ENCODE measurements at regions not wholly inside any gene's neighbourhood (a gene's known extent, or its start where the extent isn't known, plus 50 kb on each side); places are given as distances from the start of the nearest gene placed in this dataset.

GRCh38 chr3:180188512-180189309, 152.0 kb upstream of the PEX5L start:
- FAIRE-seq = no peak

GRCh38 chr3:180189310-180189648, 152.5 kb upstream of the PEX5L start:
- no peak for FAIRE-seq

GRCh38 chr3:180196658-180197057, 159.9 kb upstream of the PEX5L start:
- FAIRE-seq = no peak

- no peak for FAIRE-seq
Measured at GRCh38 chr3:180199417-180199995, 162.8 kb upstream of the PEX5L start.

- no peak for FAIRE-seq
Measured at GRCh38 chr3:180215866-180216265, 179.1 kb upstream of the PEX5L start.

- no peak for FAIRE-seq
Measured at GRCh38 chr3:180223268-180223667, 186.5 kb upstream of the PEX5L start.

- FAIRE-seq = no peak
Measured at GRCh38 chr3:180229113-180229512, 192.4 kb upstream of the PEX5L start.

GRCh38 chr3:180239939-180240338, 203.2 kb upstream of the PEX5L start:
- no peak for FAIRE-seq

GRCh38 chr3:180246688-180247195, 210.0 kb upstream of the PEX5L start:
- no peak for FAIRE-seq

GRCh38 chr3:180250172-180250571, 213.4 kb upstream of the PEX5L start:
- FAIRE-seq = no peak

- FAIRE-seq = no peak
Measured at GRCh38 chr3:180252683-180253082, 215.9 kb upstream of the PEX5L start.

- FAIRE-seq = no peak
Measured at GRCh38 chr3:180253283-180253682, 216.5 kb upstream of the PEX5L start.

- FAIRE-seq = no peak
Measured at GRCh38 chr3:180264479-180264878, 227.7 kb upstream of the PEX5L start.

GRCh38 chr3:180265551-180265950, 228.8 kb upstream of the PEX5L start:
- FAIRE-seq = no peak

- no peak for FAIRE-seq
Measured at GRCh38 chr3:180267202-180267843, 230.6 kb upstream of the PEX5L start.

GRCh38 chr3:180274536-180274935, 237.8 kb upstream of the PEX5L start:
- no peak for FAIRE-seq

GRCh38 chr3:180275176-180275575, 238.4 kb upstream of the PEX5L start:
- FAIRE-seq = no peak

- FAIRE-seq = no peak
Measured at GRCh38 chr3:180277041-180277440, 240.3 kb upstream of the PEX5L start.

GRCh38 chr3:180278583-180279188, 241.9 kb upstream of the PEX5L start:
- no peak for FAIRE-seq

- no peak for FAIRE-seq
Measured at GRCh38 chr3:180280555-180280954, 243.8 kb upstream of the PEX5L start.

- FAIRE-seq = no peak
Measured at GRCh38 chr3:180282386-180282785, 245.6 kb upstream of the PEX5L start.

- FAIRE-seq = no peak
Measured at GRCh38 chr3:180283251-180283650, 246.5 kb upstream of the PEX5L start.

GRCh38 chr3:180284331-180285110, 247.8 kb upstream of the PEX5L start:
- no peak for FAIRE-seq

All from colon (tissue), 2 donors.